Keratinocyte (primary cell): ENCODE measurements at regions not wholly inside any gene's neighbourhood (a gene's known extent, or its start where the extent isn't known, plus 50 kb on each side); places are given as distances from the start of the nearest gene placed in this dataset.

ENCODE experiments used
- EZH2 ChIP-seq: IDR thresholded peaks from one replicate; pipeline ENCODE4 v1.6.1; 2012; ENCODE audit warnings: inconsistent platforms, mild to moderate bottlenecking, low read length, moderate library complexity
- TF ChIP-seq, protein P1 (sequence below), 3 experiments: IDR thresholded peaks in 1 of 3; conservative IDR thresholded peaks in 1 of 3; optimal IDR thresholded peaks in 1 of 3; 2 replicates in 2 of 3; 3 replicates in 1 of 3; pipeline versions ENCODE3 to v1.5.1; 2011; ENCODE audit warnings: low read length in 3 of 3, mild to moderate bottlenecking in 3 of 3, moderate library complexity in 2 of 3, control low read depth in 1 of 3, inconsistent platforms in 1 of 3; ENCODE audit not compliant: insufficient read depth in 2 of 3; ENCODE audit errors: extremely low read depth in 1 of 3

DNA sequence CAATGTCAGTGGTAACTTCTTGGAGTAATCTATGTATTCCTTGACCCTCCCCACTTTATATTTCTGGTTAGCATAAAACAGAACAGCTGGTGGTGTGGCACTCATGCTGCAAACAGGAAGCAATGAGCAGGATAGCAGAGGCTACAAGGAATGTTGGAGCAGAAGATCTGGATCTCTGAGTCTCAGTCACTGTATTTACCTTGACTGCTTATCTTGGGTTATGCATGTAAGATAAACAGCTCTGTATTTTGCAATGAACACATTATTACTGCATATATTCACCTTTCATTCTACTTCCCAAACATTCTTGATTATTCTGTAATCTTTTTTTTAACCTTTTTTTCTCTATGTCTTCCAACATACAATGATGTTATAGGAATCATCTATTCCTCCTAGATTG lies 977.9 kb upstream of the CNTNAP5 start:
- TF ChIP-seq, protein P1, sequence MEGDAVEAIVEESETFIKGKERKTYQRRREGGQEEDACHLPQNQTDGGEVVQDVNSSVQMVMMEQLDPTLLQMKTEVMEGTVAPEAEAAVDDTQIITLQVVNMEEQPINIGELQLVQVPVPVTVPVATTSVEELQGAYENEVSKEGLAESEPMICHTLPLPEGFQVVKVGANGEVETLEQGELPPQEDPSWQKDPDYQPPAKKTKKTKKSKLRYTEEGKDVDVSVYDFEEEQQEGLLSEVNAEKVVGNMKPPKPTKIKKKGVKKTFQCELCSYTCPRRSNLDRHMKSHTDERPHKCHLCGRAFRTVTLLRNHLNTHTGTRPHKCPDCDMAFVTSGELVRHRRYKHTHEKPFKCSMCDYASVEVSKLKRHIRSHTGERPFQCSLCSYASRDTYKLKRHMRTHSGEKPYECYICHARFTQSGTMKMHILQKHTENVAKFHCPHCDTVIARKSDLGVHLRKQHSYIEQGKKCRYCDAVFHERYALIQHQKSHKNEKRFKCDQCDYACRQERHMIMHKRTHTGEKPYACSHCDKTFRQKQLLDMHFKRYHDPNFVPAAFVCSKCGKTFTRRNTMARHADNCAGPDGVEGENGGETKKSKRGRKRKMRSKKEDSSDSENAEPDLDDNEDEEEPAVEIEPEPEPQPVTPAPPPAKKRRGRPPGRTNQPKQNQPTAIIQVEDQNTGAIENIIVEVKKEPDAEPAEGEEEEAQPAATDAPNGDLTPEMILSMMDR (optimal IDR thresholded peaks at IDR 0.05 in 1 of 3, IDR thresholded peaks at IDR 0.05 in 1 of 3, conservative IDR thresholded peaks at IDR 0.05 in 1 of 3; ENCODE audit: extremely low read depth in 1 of 3, insufficient read depth in 2 of 3, low read length in 3 of 3) = no peak
- TF ChIP-seq EZH2 = no peak
